Panc1 (cell line): ENCODE measurements at regions not wholly inside any gene's neighbourhood (a gene's known extent, or its start where the extent isn't known, plus 50 kb on each side); places are given as distances from the start of the nearest gene placed in this dataset.

Experiments
- ATAC-seq: fragments of 200-7000 bp; cut with Tn5 transposase; 2 replicates; pipeline ENCODE4 v1.9.1; 2020; ENCODE audit warnings: mild to moderate bottlenecking, moderate library complexity
- BruUV-seq: library from RNA; stranded (reverse); fragments of 400-500 nt; replicated peaks from 2 replicates; lab custom pipeline; 2021; lab: Mats Ljungman, UMichigan
- CTCF ChIA-PET: fragments of 300-600 bp; sonication (Branson Sonifier 250); formaldehyde crosslinking; loops from one replicate; lab custom pipeline; 2022; ENCODE audit warnings: antibody characterized with exemption; lab: Charles Lee
- POLR2A ChIA-PET: fragments of 300-600 bp; sonication (Branson Sonifier 250); formaldehyde crosslinking; loops from one replicate; lab custom pipeline; 2022; ENCODE audit warnings: antibody characterized with exemption; lab: Charles Lee
- DNase-seq: peaks from one replicate; pipeline ENCODE4 v3.0.0-alpha.2; 2010; ENCODE audit warnings: low read depth, low spot score
- H3K27ac ChIP-seq: 2 replicates; pipeline ENCODE4 v1.5.1; 2011; ENCODE audit warnings: mild to moderate bottlenecking, low read length, inconsistent platforms
- H3K27me3 ChIP-seq: fragments of 200-500 bp; sonication (Bioruptor generic); 2 replicates; pipeline ENCODE4 v1.6.0; 2014; ENCODE audit warnings: low read length, inconsistent platforms; ENCODE audit not compliant: control insufficient read depth, insufficient read depth
- H3K36me3 ChIP-seq: fragments of 200-500 bp; sonication (Bioruptor generic); 2 replicates; pipeline ENCODE4 v1.5.1; 2014; ENCODE audit warnings: inconsistent platforms, mild to moderate bottlenecking, low read length, moderate library complexity; ENCODE audit not compliant: control insufficient read depth, insufficient read depth
- H3K4me1 ChIP-seq: 2 replicates; pipeline ENCODE4 v1.5.1; 2011; ENCODE audit warnings: inconsistent platforms, mild to moderate bottlenecking, low read length, moderate library complexity; ENCODE audit not compliant: control insufficient read depth, insufficient read depth
- H3K4me3 ChIP-seq, 2 experiments: 2 replicates each; pipeline ENCODE4 v1.5.1; 2011 to 2012; ENCODE audit warnings: low read depth in 2 of 2, low read length in 2 of 2, mild to moderate bottlenecking in 2 of 2, inconsistent platforms in 1 of 2, moderate library complexity in 1 of 2
- H3K9me3 ChIP-seq: fragments of 200-500 bp; sonication (Bioruptor generic); 2 replicates; pipeline ENCODE4 v1.5.1; 2014; ENCODE audit warnings: low read depth, mild to moderate bottlenecking, inconsistent platforms, low read length, moderate library complexity; ENCODE audit not compliant: control insufficient read depth, insufficient read depth
- POLR2AphosphoS5 ChIP-seq: IDR thresholded peaks from 2 replicates; pipeline ENCODE4 v1.6.1; 2012; ENCODE audit warnings: mild to moderate bottlenecking, low read depth, low read length, moderate library complexity
- SIN3A ChIP-seq: IDR thresholded peaks from 2 replicates; pipeline ENCODE4 v1.6.1; 2012; ENCODE audit warnings: low read depth, mild to moderate bottlenecking, low read length, moderate library complexity, borderline replicate concordance; ENCODE audit not compliant: insufficient read depth
- TCF7L2 ChIP-seq: IDR thresholded peaks from 2 replicates; pipeline ENCODE4 v1.6.1; 2011; ENCODE audit warnings: mild to moderate bottlenecking, low read depth, low read length, inconsistent platforms
- in situ Hi-C: cut with HindIII; loops from 2 replicates; pipeline ENCODE4 v1.10.0; 2016; ENCODE audit warnings: low sequenced_read_pairs, low pct_unique_long_range_greater_than_20kb
- intact Hi-C: fragments of 100-400 bp; cut with micrococcal nuclease; formaldehyde crosslinking; loops from one replicate; pipeline ENCODE4 v1.10.0; 2022; ENCODE audit not compliant: unreplicated experiment
- TF ChIP-seq, protein P1 (sequence below), 2 experiments: IDR thresholded peaks; 2 replicates each; pipeline ENCODE4 v1.6.1; 2011 to 2012; ENCODE audit warnings: low read depth in 2 of 2, control low read depth in 1 of 2, low read length in 1 of 2, mild to moderate bottlenecking in 1 of 2, moderate library complexity in 1 of 2; ENCODE audit not compliant: insufficient read depth in 1 of 2
- TF ChIP-seq, protein P2 (sequence below): fragments of 450-650 bp; IDR thresholded peaks from 2 replicates; pipeline ENCODE4 v1.5.1; 2017; ENCODE audit warnings: mild to moderate bottlenecking

DNA sequence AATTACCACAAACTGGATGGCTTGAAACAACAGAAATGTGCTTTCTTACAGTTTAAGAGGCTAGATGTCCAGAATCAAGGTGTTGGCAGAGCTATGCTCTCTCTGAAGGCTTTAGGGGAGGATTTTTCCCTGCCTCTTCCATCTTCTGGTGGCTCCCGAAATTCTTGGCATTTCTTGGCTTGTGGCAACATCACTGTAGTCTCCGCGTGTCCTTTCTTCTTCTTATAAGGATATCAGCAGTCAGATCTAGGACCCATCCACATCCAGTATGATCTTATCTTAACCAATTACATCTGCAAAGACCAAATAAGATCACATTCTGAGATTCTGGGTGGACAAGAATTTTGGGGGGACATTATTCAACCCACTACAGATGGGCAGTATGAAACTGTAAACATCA is 119.2 kb upstream of the PMFBP1 start:
- no peaks in the 10 kb centered on the region for H3K27me3 ChIP-seq
- H3K4me3 ChIP-seq: no peak overlapping the region
- no peaks in the 10 kb centered on the region for H3K36me3 ChIP-seq
- CTCF ChIA-PET: no interaction called here
- H3K4me1 ChIP-seq: peaks cover 4% of the 10 kb centered on the region
- H3K27ac ChIP-seq: no peak overlapping the region; the same call in 1 of the 2 replicates
- POLR2A ChIA-PET: interaction anchor here (0.6 kb wide), 1 partner anchor 735 kb away, joined by 15 read pairs; no protein-coding TSS in a partner anchor
- H3K9me3 ChIP-seq: no peaks in the 10 kb centered on the region
- DNase-seq (no peak), ATAC-seq (peak; percentile 78)
- intact Hi-C loops (no loop called here), in situ Hi-C loops (no loop called here)
- BruUV-seq: no TSS peak
- TF ChIP-seq POLR2AphosphoS5: no peak
- TF ChIP-seq TCF7L2: no peak
- TF ChIP-seq, protein P1, sequence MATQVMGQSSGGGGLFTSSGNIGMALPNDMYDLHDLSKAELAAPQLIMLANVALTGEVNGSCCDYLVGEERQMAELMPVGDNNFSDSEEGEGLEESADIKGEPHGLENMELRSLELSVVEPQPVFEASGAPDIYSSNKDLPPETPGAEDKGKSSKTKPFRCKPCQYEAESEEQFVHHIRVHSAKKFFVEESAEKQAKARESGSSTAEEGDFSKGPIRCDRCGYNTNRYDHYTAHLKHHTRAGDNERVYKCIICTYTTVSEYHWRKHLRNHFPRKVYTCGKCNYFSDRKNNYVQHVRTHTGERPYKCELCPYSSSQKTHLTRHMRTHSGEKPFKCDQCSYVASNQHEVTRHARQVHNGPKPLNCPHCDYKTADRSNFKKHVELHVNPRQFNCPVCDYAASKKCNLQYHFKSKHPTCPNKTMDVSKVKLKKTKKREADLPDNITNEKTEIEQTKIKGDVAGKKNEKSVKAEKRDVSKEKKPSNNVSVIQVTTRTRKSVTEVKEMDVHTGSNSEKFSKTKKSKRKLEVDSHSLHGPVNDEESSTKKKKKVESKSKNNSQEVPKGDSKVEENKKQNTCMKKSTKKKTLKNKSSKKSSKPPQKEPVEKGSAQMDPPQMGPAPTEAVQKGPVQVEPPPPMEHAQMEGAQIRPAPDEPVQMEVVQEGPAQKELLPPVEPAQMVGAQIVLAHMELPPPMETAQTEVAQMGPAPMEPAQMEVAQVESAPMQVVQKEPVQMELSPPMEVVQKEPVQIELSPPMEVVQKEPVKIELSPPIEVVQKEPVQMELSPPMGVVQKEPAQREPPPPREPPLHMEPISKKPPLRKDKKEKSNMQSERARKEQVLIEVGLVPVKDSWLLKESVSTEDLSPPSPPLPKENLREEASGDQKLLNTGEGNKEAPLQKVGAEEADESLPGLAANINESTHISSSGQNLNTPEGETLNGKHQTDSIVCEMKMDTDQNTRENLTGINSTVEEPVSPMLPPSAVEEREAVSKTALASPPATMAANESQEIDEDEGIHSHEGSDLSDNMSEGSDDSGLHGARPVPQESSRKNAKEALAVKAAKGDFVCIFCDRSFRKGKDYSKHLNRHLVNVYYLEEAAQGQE (IDR thresholded peaks at IDR 0.05; ENCODE audit: insufficient read depth in 1 of 2, low read depth in 2 of 2, low read length in 1 of 2): no peak
- TF ChIP-seq, protein P2, sequence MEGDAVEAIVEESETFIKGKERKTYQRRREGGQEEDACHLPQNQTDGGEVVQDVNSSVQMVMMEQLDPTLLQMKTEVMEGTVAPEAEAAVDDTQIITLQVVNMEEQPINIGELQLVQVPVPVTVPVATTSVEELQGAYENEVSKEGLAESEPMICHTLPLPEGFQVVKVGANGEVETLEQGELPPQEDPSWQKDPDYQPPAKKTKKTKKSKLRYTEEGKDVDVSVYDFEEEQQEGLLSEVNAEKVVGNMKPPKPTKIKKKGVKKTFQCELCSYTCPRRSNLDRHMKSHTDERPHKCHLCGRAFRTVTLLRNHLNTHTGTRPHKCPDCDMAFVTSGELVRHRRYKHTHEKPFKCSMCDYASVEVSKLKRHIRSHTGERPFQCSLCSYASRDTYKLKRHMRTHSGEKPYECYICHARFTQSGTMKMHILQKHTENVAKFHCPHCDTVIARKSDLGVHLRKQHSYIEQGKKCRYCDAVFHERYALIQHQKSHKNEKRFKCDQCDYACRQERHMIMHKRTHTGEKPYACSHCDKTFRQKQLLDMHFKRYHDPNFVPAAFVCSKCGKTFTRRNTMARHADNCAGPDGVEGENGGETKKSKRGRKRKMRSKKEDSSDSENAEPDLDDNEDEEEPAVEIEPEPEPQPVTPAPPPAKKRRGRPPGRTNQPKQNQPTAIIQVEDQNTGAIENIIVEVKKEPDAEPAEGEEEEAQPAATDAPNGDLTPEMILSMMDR: no peak
- no peak for TF ChIP-seq SIN3A

DNA sequence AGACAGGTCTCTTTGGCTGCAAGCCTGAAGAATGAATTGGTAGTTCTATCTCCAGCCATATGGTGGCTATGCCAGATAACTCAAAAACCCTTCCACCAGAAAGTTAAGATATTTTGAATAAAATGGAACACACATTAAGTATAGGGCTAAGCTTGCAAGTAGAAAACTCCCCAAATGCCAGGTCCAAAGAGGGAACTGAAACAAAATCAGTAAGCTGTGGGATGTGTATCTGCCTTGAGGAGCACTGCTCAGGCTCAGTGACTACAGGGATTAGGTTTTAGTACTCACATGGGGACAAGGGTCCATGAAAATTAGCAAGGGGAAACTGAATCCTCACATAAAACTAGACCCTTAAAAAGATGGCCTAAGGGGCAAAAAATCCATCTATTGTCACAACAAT is 115.7 kb upstream of the PMFBP1 start:
- intact Hi-C loops: no loop called here
- no peaks in the 10 kb centered on the region for H3K27me3 ChIP-seq
- peaks cover 4% of the 10 kb centered on the region for H3K4me1 ChIP-seq
- no peaks in the 10 kb centered on the region for H3K9me3 ChIP-seq
- H3K4me3 ChIP-seq: no peak overlapping the region
- ChIA-PET POLR2A (no interaction called here), CTCF (no interaction called here)
- in situ Hi-C loops: no loop called here
- TF ChIP-seq POLR2AphosphoS5 (no peak), TCF7L2 (no peak), SIN3A (no peak)
- TF ChIP-seq, protein P1 (IDR thresholded peaks at IDR 0.05; ENCODE audit: insufficient read depth in 1 of 2, low read depth in 2 of 2, low read length in 1 of 2): no peak
- TF ChIP-seq, protein P2: no peak
- no peaks in the 10 kb centered on the region for H3K36me3 ChIP-seq
- ATAC-seq (no peak), DNase-seq (no peak)
- no peak overlapping the region for H3K27ac ChIP-seq
- BruUV-seq: no TSS peak
